ENCODE measurements at regions not wholly inside any gene's neighbourhood (a gene's known extent, or its start where the extent isn't known, plus 50 kb on each side); places are given as distances from the start of the nearest gene placed in this dataset.

- Mint-ChIP-seq H3K36me3 (no peaks in the 10 kb centered on the region), H3K27ac (no peak overlapping the region), H3K9me3 (no peaks in the 10 kb centered on the region), H3K4me3 (no peak overlapping the region), H3K4me1 (no peaks in the 10 kb centered on the region), H3K27me3 (ENCODE audit: low read depth in 2 of 2) (no peaks in the 10 kb centered on the region)
- H3K36me3 ChIP-seq (ENCODE audit: control insufficient read depth, insufficient read depth, low read length) = no peaks in the 10 kb centered on the region
- no peaks in the 10 kb centered on the region for H3K27me3 ChIP-seq (ENCODE audit: control insufficient read depth, insufficient read depth, low read length)
- intact Hi-C loops (cut with micrococcal nuclease) = no loop called here
- H3K9me3 ChIP-seq (ENCODE audit: control insufficient read depth, insufficient read depth, low read length) = no peaks in the 10 kb centered on the region
- H3K27ac ChIP-seq (ENCODE audit: low read length) = no peak overlapping the region
- ATAC-seq (no peak), DNase-seq (no peak)
- no peak overlapping the region for H3K4me3 ChIP-seq (ENCODE audit: low read length)
- 90% methylated on average over 4 of the region's 4 CpGs for WGBS (ENCODE audit: insufficient coverage)
- no peaks in the 10 kb centered on the region for H3K4me1 ChIP-seq (ENCODE audit: control insufficient read depth, insufficient read depth, low read length)
- TF ChIP-seq CTCF (IDR thresholded peaks at IDR 0.05) = no peak
Observed at GRCh38 chr5:158602981-158603380, 496.7 kb downstream of the EBF1 start.

GRCh38 chr5:158601118-158601517 is 498.6 kb downstream of the EBF1 start:
- ATAC-seq (no peak), DNase-seq (no peak)
- intact Hi-C loops (cut with micrococcal nuclease) = no loop called here
- Histone ChIP-seq H3K36me3 (ENCODE audit: control insufficient read depth, insufficient read depth, low read length) (no peaks in the 10 kb centered on the region), H3K27me3 (ENCODE audit: control insufficient read depth, insufficient read depth, low read length) (no peaks in the 10 kb centered on the region), H3K4me1 (ENCODE audit: control insufficient read depth, insufficient read depth, low read length) (no peaks in the 10 kb centered on the region), H3K9me3 (ENCODE audit: control insufficient read depth, insufficient read depth, low read length) (no peaks in the 10 kb centered on the region), H3K4me3 (ENCODE audit: low read length) (no peak overlapping the region), H3K27ac (ENCODE audit: low read length) (no peak overlapping the region)
- H3K27ac Mint-ChIP-seq = no peak overlapping the region
- no peaks in the 10 kb centered on the region for H3K27me3 Mint-ChIP-seq (ENCODE audit: low read depth in 2 of 2)
- TF ChIP-seq CTCF (IDR thresholded peaks at IDR 0.05) = no peak
- H3K36me3 Mint-ChIP-seq = no peaks in the 10 kb centered on the region
- 76% methylated on average over 3 of the region's 3 CpGs for WGBS (ENCODE audit: insufficient coverage)
- no peaks in the 10 kb centered on the region for H3K4me1 Mint-ChIP-seq
- H3K4me3 Mint-ChIP-seq = no peak overlapping the region
- no peaks in the 10 kb centered on the region for H3K9me3 Mint-ChIP-seq

- no peak for ATAC-seq
- no peak for TF ChIP-seq CTCF (IDR thresholded peaks at IDR 0.05)
- Mint-ChIP-seq H3K4me3 (no peak overlapping the region), H3K36me3 (no peaks in the 10 kb centered on the region), H3K4me1 (no peaks in the 10 kb centered on the region), H3K27ac (no peak overlapping the region), H3K9me3 (no peaks in the 10 kb centered on the region), H3K27me3 (ENCODE audit: low read depth in 2 of 2) (no peaks in the 10 kb centered on the region)
- DNase-seq = no peak
- Histone ChIP-seq H3K9me3 (ENCODE audit: control insufficient read depth, insufficient read depth, low read length) (no peaks in the 10 kb centered on the region), H3K4me1 (ENCODE audit: control insufficient read depth, insufficient read depth, low read length) (no peaks in the 10 kb centered on the region), H3K27ac (ENCODE audit: low read length) (no peak overlapping the region), H3K36me3 (ENCODE audit: control insufficient read depth, insufficient read depth, low read length) (no peaks in the 10 kb centered on the region), H3K27me3 (ENCODE audit: control insufficient read depth, insufficient read depth, low read length) (no peaks in the 10 kb centered on the region), H3K4me3 (ENCODE audit: low read length) (no peak overlapping the region)
- WGBS (ENCODE audit: insufficient coverage) = 84% methylated on average over 3 of the region's 3 CpGs
- intact Hi-C loops (cut with micrococcal nuclease) = no loop called here
Observed at GRCh38 chr5:158600679-158601078, 499.0 kb downstream of the EBF1 start.

- H3K27me3 ChIP-seq (ENCODE audit: control insufficient read depth, insufficient read depth, low read length) = no peaks in the 10 kb centered on the region
- ATAC-seq = no peak
- Mint-ChIP-seq H3K4me1 (no peaks in the 10 kb centered on the region), H3K27ac (no peak overlapping the region), H3K36me3 (no peaks in the 10 kb centered on the region), H3K4me3 (no peak overlapping the region), H3K9me3 (no peaks in the 10 kb centered on the region), H3K27me3 (ENCODE audit: low read depth in 2 of 2) (no peaks in the 10 kb centered on the region)
- 71% methylated on average over 2 of the region's 2 CpGs for WGBS (ENCODE audit: insufficient coverage)
- H3K27ac ChIP-seq (ENCODE audit: low read length) = no peak overlapping the region
- no peak for TF ChIP-seq CTCF (IDR thresholded peaks at IDR 0.05)
- H3K36me3 ChIP-seq (ENCODE audit: control insufficient read depth, insufficient read depth, low read length) = no peaks in the 10 kb centered on the region
- no peak for DNase-seq
- no peaks in the 10 kb centered on the region for H3K9me3 ChIP-seq (ENCODE audit: control insufficient read depth, insufficient read depth, low read length)
- H3K4me3 ChIP-seq (ENCODE audit: low read length) = no peak overlapping the region
- H3K4me1 ChIP-seq (ENCODE audit: control insufficient read depth, insufficient read depth, low read length) = no peaks in the 10 kb centered on the region
- intact Hi-C loops (cut with micrococcal nuclease) = no loop called here
Observed at GRCh38 chr5:158599157-158599556, 500.6 kb downstream of the EBF1 start.

Measured in natural killer cell (primary cell).